ENCODE measurements at regions not wholly inside any gene's neighbourhood (a gene's known extent, or its start where the extent isn't known, plus 50 kb on each side); places are given as distances from the start of the nearest gene placed in this dataset.

DNA sequence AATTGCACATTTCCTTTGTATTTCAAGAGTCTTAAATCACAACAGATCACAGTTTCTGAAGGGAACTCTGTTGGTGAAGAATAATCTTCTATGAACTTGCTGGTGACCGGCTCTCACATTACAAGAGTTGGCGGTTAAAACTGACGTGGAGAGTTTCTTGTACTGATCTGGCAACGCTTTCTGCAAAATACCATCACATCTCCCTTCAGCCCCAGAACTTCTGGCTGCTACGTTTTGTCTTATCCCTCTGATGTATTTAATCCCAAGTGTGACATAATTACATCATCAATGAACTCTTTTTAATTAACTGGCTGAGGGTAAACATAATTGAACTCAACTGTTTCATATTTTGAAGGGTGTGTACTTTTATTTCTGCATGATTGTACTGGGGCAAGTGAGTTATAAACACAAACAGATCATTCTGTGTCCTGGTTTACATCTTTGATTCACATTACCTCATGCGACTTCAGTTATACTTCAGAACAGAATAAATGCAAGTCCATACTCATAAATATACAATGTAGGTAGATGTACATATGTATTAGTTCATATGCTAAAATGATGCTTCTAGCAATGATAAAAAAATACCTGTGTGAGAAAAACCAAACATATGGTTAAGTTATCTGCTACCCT is 105.1 kb upstream of the NPVF start:
- Mint-ChIP-seq H3K4me3 (no peak overlapping the region), H3K27ac (no peak overlapping the region), H3K9me3 (no peaks in the 10 kb centered on the region), H3K27me3 (no peaks in the 10 kb centered on the region), H3K4me1 (no peaks in the 10 kb centered on the region)
- ATAC-seq (no peak), DNase-seq (no peak)

DNA sequence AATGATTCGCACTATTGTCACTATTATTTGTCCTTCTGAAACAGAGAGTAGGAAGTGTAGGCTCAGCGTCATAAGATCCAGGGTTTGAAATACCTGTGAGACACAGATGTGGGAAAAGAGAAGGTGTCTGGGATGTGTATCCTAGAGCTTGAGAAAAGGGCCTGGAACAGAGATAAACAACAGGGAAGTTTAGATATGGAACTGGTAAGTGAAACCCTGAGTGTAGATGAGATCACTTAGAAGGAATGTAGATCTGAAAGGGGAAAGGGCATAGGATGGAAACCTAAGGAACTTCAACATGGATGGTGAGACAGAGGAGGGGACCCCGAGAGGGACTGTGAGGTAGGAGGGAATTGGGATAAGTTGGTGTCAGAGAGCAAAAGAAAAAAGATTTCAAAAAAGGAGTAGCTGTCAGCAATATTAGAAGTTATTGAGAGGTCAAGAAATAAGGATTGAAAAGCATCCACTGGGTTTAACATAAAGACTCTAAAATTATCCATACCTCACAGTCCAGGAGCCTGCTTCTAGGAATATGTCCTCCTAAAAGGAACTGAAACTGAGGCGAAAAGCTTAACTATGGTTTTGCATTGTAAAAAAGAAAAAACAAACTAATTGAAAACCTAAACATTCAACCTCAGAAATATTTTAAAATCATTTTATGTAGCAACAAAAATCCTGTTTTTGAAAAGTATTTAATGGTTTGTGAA is 119.2 kb upstream of the NPVF start:
- Mint-ChIP-seq H3K4me3 (no peak overlapping the region), H3K9me3 (no peaks in the 10 kb centered on the region), H3K27ac (no peak overlapping the region), H3K4me1 (no peaks in the 10 kb centered on the region), H3K27me3 (peaks cover 6% of the 10 kb centered on the region)
- ATAC-seq (no peak), DNase-seq (no peak)

DNA sequence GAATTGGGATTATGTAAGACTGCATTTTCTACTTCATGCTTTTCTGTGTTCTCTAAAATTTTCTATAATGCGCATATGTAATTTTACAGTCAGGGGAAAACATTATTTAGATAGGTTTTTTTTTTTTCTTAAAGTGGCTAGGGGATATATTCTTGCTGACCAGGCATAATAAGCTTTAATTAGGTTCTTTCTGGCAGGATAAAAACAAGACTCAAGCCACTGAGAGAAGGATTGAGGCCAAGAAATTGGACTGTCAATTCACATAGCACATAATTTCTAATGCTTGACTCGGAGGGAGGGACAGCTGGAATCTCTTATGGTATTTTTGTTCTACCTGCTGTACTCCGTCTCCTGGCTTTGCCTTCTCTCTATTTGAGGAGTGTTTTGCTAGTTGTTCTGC is 119.8 kb upstream of the NPVF start:
- Mint-ChIP-seq H3K4me1 (no peaks in the 10 kb centered on the region), H3K9me3 (no peaks in the 10 kb centered on the region), H3K4me3 (no peak overlapping the region), H3K27me3 (peaks cover 6% of the 10 kb centered on the region), H3K27ac (no peak overlapping the region)
- DNase-seq (no peak), ATAC-seq (no peak)

DNA sequence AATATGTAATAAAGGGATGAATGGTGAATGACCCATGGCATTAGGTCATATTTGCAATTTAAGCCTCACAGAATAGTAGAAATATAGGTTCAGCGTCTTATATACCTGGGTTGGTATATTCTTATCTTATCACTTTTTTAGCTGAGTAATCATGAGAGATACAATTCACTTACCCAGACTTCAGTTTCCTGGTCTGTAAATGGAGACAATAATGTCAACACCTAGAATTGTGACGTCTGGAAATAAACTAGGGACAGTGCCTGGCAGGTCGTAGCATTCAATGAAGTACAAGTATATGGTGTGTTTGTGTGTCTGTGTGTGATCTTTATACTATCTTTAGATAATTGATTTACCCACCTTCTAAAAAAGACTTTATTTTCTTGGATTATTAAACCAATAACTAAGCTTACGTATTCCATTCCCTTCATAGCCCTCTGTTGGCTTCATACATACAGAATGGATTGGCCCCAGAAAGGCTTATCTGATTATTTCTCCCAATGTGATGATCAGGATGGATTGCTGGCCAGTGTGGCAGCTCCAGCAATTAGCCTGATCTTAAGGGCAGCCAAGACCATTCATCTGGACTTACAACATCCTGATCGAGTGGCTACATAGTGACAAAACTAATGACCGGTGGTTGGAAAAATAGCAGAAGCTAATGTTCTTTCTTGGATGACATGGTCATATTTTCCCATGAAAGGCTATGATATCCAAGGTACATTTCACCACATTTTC is 121.2 kb upstream of the NPVF start:
- H3K9me3 Mint-ChIP-seq, result no peaks in the 10 kb centered on the region
- H3K27ac Mint-ChIP-seq, result no peak overlapping the region
- ATAC-seq, result no peak
- no peak for DNase-seq
- H3K27me3 Mint-ChIP-seq, result peaks cover 6% of the 10 kb centered on the region
- peaks cover 4% of the 10 kb centered on the region for H3K4me1 Mint-ChIP-seq
- H3K4me3 Mint-ChIP-seq, result no peak overlapping the region

DNA sequence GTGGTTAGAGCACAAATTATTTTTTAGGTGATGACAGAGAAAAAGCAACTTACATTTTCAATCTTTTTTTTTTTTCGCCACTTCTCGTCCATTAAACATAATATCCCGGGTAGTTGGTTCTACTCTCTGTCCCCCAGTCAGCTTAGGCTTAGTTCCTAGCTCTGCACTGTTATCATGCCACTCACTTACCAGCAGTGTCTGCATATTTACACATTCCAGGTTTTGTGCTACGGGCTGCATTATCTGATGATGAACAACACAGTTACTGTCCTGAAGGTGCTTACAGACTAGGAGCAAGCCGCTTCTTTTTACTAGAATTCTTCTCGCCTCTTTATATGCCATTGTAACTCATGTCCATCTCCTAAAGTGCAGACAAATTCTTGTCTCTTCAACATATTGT is 121.8 kb upstream of the NPVF start:
- no peak overlapping the region for H3K27ac Mint-ChIP-seq
- ATAC-seq (no peak), DNase-seq (no peak)
- no peaks in the 10 kb centered on the region for H3K9me3 Mint-ChIP-seq
- H3K4me3 Mint-ChIP-seq, result no peak overlapping the region
- peaks cover 6% of the 10 kb centered on the region for H3K4me1 Mint-ChIP-seq
- peaks cover 6% of the 10 kb centered on the region for H3K27me3 Mint-ChIP-seq

DNA sequence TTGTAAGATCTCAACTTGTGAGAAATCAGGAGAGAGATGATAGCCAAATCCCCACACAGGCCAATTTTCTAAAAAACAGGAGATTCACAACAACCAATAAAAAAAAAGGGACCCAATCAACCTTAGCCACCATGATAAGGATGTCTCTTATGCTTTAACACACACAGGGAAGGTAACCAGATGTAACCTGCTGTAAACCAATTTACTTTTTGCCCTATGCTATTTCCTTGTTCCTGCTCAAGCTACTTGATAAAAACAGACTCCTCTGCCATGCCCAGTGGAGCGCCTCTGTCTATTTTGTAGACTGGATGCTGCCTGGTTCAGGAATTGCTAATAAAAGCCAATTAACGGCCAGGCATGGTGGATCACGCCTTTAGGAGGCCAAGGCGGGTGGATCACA is 123.5 kb upstream of the NPVF start:
- DNase-seq (no peak), ATAC-seq (no peak)
- peaks cover 6% of the 10 kb centered on the region for H3K27me3 Mint-ChIP-seq
- no peak overlapping the region for H3K27ac Mint-ChIP-seq
- H3K4me1 Mint-ChIP-seq, result peaks cover 6% of the 10 kb centered on the region
- no peak overlapping the region for H3K4me3 Mint-ChIP-seq
- no peaks in the 10 kb centered on the region for H3K9me3 Mint-ChIP-seq

DNA sequence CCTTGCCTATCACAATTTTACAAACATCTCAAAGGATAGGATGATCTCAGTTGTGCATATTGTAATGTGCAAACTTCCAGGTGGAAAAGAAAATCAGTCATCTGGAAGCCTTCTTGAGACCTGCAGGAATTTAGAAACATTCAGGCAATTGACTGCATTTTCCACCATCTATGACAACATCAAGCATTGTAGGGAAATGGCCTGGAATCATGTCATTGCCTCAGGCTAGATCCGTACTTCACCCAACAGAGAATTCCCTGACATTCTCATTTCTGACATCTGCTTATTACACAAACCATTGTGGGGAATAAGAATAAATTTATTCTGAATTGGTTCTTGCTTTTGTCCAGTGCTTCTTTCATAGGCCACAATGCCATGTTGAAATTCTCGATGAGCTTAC is 124.9 kb upstream of the NPVF start:
- no peak for ATAC-seq
- Mint-ChIP-seq H3K27me3 (peaks cover 6% of the 10 kb centered on the region), H3K27ac (no peak overlapping the region)

DNA sequence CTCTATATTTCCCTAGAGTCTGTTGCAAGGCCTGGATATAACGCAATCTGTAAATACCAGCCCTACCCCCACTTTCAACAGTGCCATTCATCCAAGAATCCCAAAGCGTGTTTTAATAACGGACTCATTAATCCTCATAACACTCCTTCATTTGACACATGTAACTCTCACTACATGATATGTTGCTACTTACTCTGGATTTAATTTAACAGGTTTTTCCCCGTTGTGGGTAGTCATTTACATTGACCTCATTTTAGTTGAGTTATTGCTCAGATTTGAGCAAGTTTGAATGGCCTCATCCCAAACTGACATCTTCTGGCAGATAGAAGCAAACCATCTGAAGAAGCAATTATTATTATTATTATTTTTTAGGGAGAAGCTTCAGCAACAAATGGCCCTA is 125.4 kb upstream of the NPVF start:
- DNase-seq (no peak), ATAC-seq (no peak)
- peaks cover 6% of the 10 kb centered on the region for H3K4me1 Mint-ChIP-seq
- no peak overlapping the region for H3K4me3 Mint-ChIP-seq
- H3K9me3 Mint-ChIP-seq, result no peaks in the 10 kb centered on the region
- peaks cover 6% of the 10 kb centered on the region for H3K27me3 Mint-ChIP-seq
- no peak overlapping the region for H3K27ac Mint-ChIP-seq

More for the DNA sequence above, 124.9 kb upstream of the NPVF start:
- no peak overlapping the region for H3K4me3 Mint-ChIP-seq
- H3K9me3 Mint-ChIP-seq, result no peaks in the 10 kb centered on the region
- H3K4me1 Mint-ChIP-seq, result peaks cover 6% of the 10 kb centered on the region
- no peak for DNase-seq

DNA sequence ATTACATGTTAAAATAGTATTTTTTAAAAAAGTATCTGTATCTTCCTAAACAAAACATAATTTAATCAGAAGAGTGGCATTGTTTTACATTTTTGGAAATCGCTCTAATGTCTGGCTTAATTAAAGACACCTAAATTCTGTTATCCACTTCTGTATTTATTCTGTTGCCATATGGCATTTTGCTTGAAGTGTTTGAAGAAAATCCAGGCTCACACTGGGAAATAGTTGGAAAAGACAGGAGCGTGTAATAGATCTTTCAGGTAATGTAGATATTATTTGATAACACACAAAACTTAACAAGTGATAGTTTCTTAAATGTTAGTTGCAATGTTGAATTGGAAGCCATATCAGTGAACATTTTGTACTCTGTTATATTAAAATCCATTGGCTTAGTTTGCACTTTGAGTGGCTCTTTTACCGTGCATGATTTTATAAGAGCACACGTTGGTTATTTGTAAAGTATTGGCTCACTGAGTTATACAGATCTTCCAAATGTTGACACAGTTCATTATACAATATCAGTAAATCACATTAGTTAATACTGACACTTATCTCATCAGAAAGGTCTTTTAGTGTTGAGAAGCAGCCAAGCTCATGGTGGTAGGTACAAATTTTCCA is 128.4 kb upstream of the NPVF start:
- DNase-seq (no peak), ATAC-seq (no peak)
- Mint-ChIP-seq H3K4me1 (peaks cover 6% of the 10 kb centered on the region), H3K27ac (no peak overlapping the region), H3K4me3 (no peak overlapping the region), H3K9me3 (no peaks in the 10 kb centered on the region), H3K27me3 (peaks cover under 1% of the 10 kb centered on the region)

DNA sequence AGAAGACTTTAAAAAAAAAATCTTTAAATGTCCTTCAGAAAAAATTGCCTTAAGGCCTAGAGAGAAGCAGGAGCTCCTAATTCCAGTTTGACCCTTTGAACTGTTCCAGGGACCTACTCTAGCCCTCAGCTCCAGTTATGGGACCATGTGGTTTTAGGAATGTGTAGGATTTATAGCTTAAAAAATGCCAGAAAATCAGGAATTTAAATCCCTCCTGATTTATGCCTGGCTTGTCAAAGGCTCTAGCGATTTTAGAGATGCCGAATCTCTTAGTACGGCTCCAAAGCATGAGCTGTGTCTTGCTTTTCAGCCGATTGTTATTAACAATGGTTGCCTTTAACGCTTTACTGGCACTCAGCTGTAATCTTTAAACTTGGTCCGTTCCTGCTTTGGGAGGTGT is 130.6 kb upstream of the NPVF start:
- H3K27ac Mint-ChIP-seq, result no peak overlapping the region
- ATAC-seq, result no peak
- H3K27me3 Mint-ChIP-seq, result no peaks in the 10 kb centered on the region
- DNase-seq, result no peak
- H3K4me1 Mint-ChIP-seq, result peaks cover 6% of the 10 kb centered on the region
- H3K9me3 Mint-ChIP-seq, result no peaks in the 10 kb centered on the region
- H3K4me3 Mint-ChIP-seq, result no peak overlapping the region

DNA sequence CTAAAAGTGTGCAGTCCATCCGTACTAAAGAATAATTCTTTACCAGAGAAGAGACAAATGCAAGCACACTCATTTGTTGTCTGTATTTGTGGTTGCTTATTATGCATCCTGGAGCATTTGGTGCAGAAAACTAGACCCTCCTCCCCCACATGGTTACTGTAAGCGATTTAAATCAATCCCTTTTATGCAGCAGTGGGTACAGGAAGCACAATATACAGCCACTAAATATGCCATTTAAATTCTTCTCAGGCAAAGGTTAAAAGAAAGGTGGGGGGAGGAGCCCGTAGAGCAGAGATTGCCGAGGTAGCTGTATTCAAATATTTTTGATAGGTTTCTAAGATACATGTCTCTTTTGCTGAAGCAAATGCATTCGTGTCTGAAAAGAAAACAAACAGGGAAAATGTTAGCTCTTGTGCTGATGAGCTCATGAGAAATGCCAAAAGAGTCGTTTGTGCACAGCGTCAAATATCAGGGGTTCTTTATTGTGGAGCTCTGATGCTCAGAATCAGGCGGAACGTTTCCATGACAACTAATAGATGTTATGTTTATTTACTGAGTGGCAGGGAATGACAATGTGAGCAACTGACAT is 131.3 kb upstream of the NPVF start:
- ATAC-seq (no peak), DNase-seq (no peak)
- no peaks in the 10 kb centered on the region for H3K27me3 Mint-ChIP-seq
- no peaks in the 10 kb centered on the region for H3K9me3 Mint-ChIP-seq
- no peak overlapping the region for H3K4me3 Mint-ChIP-seq
- H3K4me1 Mint-ChIP-seq, result peaks cover under 1% of the 10 kb centered on the region
- no peak overlapping the region for H3K27ac Mint-ChIP-seq

DNA sequence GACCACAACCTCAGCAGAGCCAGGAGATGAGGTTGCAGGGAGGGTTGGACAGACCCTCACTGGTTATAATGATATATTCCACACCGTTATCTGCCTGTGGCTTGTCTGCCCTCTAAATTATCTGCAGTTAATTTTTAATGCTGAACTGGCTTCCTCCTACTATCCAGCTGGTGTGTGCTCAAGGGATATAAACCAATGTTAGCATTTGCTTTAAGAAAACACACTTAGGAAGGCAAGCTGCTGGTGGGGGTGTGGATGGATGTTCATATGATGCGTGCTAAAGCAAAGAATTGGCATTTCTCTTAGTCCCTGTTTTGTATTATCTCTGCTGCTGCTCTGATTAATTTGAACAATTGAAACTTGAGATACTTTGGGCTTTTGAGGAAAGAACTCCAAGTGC is 132.2 kb upstream of the NPVF start:
- H3K4me3 Mint-ChIP-seq, result no peak overlapping the region
- no peaks in the 10 kb centered on the region for H3K9me3 Mint-ChIP-seq
- DNase-seq (no peak), ATAC-seq (no peak)
- no peak overlapping the region for H3K27ac Mint-ChIP-seq
- H3K4me1 Mint-ChIP-seq, result no peaks in the 10 kb centered on the region
- no peaks in the 10 kb centered on the region for H3K27me3 Mint-ChIP-seq

DNA sequence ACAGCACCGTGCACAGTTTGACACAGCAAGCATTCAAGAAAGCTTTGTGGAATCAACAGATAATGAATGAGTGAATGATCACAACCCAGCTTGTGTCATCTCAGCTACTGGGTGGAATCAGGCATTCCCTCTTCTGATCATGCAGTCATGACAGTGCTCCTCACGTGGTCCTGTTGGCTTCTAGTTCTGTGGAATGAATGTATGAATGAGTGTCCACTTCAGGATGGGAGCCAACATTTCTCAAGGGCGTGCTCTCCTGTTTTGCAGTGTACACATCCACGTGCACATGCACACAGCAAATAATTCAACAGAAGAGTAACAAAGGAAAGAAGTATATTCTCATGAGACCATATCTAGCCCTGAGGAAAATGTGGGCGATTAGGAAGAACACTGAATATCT is 133.1 kb upstream of the NPVF start:
- ATAC-seq (no peak), DNase-seq (no peak)
- H3K9me3 Mint-ChIP-seq, result no peaks in the 10 kb centered on the region
- H3K27ac Mint-ChIP-seq, result no peak overlapping the region
- no peaks in the 10 kb centered on the region for H3K4me1 Mint-ChIP-seq
- no peak overlapping the region for H3K4me3 Mint-ChIP-seq
- no peaks in the 10 kb centered on the region for H3K27me3 Mint-ChIP-seq

DNA sequence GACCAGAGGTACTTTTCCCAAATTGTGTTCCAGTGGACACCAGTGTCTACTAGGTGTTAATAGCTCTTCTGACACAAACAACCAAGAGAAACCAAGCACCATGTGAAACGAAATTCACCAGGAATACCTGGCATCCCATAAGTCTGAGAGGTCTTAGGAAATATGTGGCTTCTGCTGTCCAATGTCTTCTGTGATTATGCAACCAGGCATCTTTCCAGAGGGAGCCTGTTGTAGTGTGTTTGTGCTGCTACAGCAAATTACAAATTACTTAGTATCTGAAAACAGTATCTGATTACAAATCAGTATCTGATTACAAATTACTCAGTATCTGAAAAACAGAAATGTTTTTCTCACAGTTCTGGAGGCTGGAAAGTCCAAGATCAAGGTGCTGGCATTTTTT is 133.6 kb upstream of the NPVF start:
- DNase-seq (no peak), ATAC-seq (no peak)
- Mint-ChIP-seq H3K4me1 (no peaks in the 10 kb centered on the region), H3K9me3 (no peaks in the 10 kb centered on the region), H3K27me3 (no peaks in the 10 kb centered on the region), H3K4me3 (no peak overlapping the region), H3K27ac (no peak overlapping the region)

DNA sequence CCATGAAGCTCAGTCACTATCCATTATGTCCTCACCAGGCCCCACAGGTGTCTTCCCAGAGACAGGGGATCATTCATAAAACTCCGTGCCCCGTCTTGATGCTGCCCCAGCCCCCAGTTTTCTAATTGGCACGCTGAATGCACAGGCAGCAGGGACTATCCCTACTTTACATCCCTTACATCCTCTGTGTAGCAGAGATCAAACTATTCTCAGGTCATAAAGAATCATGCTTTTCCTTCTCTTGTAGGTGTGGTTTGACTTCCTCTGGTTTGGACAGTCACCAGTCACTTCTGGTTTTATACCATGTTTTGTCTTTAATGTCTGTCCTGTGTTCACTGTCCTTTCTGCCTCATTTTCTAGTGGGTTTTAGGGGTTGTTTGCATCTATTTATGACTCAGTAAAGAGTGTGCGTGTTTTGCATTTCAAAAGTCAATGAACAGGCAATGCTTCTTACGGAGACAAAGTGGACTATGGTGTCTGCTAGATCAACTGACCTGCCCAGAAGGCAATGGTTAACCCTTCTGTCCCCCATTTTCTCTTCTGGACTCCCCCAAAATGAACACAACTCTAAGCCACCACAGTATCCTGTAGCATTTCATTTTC is 140.4 kb upstream of the NPVF start:
- Mint-ChIP-seq H3K9me3 (peaks cover 23 to 25% of the 10 kb centered on the region in 2 donors), H3K4me3 (no peak overlapping the region), H3K27ac (no peak overlapping the region), H3K4me1 (no peaks in the 10 kb centered on the region), H3K27me3 (peaks cover 11% of the 10 kb centered on the region)
- no peak for DNase-seq
- ATAC-seq, result peak; percentile 45
